ENCODE measurements at regions not wholly inside any gene's neighbourhood (a gene's known extent, or its start where the extent isn't known, plus 50 kb on each side); places are given as distances from the start of the nearest gene placed in this dataset.

DNA sequence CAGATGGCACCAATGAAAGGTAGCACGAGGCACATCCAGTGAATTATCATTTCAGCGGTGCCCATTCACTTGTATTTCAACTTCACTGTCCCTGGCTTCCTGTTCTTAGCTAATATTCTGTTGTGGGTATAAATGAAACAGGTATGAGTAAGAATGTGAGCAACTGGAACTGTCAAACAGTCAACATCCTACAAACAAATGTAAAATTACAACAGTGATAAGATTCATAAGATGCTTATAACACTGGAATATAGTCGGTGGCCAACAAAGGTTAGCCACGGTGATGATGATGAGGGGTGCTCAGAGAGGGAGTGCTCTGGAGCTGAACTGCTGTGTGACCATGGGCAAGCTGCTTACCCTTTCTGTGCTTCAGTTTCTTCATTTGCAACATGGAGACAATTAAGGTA, 74.9 kb upstream of the TOX2 start:
- TF ChIP-seq, protein P1, sequence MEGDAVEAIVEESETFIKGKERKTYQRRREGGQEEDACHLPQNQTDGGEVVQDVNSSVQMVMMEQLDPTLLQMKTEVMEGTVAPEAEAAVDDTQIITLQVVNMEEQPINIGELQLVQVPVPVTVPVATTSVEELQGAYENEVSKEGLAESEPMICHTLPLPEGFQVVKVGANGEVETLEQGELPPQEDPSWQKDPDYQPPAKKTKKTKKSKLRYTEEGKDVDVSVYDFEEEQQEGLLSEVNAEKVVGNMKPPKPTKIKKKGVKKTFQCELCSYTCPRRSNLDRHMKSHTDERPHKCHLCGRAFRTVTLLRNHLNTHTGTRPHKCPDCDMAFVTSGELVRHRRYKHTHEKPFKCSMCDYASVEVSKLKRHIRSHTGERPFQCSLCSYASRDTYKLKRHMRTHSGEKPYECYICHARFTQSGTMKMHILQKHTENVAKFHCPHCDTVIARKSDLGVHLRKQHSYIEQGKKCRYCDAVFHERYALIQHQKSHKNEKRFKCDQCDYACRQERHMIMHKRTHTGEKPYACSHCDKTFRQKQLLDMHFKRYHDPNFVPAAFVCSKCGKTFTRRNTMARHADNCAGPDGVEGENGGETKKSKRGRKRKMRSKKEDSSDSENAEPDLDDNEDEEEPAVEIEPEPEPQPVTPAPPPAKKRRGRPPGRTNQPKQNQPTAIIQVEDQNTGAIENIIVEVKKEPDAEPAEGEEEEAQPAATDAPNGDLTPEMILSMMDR (IDR thresholded peaks at IDR 0.05), result no peak
- no peak for TF ChIP-seq POLR2A (IDR thresholded peaks at IDR 0.05)

Data from heart left ventricle (tissue), 13 donors.